ENCODE measurements at regions not wholly inside any gene's neighbourhood (a gene's known extent, or its start where the extent isn't known, plus 50 kb on each side); places are given as distances from the start of the nearest gene placed in this dataset.

DNA sequence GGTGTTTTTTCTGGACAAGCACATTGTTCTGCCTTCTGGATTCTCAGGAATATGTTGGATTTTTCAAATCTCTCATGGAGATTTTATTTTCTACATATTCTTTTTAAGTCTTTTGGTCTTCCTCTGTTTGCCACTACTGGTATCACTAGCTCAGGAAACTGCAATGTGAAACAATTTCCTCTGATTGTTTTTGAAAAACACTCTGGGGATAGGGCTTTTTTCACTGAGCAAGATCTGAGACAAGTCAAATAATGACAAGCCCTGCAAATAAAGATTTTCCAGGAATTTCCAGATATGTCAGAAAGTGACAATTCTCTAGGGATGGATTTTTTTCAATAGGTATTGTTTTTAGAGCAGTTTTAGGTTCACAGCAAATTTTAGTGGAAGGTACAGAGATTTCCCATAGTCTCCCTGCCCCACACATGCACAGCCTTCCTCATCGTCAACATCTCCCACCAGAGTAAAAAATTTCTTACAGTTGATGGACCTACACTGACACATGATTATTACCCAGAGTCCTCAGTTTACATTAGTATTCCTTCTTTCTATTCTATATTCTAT is 86.9 kb upstream of the TMEM161B start:
- no peak overlapping the region for H3K27ac ChIP-seq (ENCODE audit: insufficient read depth, low read depth, low read length, poor library complexity, severe bottlenecking)

DNA sequence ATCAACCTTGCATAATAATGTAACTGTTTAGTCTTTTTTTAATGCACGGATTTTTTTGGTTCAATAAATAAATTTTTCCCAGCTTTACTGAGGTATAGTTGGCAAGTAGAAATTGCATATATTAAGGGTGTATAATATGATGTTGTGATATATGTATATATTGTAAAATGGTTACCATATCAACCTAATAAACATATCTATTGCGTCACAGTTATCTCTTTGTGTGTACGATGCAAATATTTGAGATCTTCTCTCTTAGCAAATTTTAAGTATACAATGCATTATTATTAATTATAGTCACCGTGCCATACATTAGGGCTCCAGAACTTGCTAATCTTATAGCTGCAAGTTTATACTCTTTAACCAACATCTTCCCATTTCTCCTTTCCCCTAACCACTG is 57.2 kb upstream of the TMEM161B start:
- Histone ChIP-seq H3K4me1 (ENCODE audit: control insufficient read depth, insufficient read depth, low read length) (no peaks in the 10 kb centered on the region), H3K27ac (ENCODE audit: insufficient read depth, low read depth, low read length, poor library complexity, severe bottlenecking) (no peak overlapping the region), H3K36me3 (ENCODE audit: control insufficient read depth, insufficient read depth, low read length) (no peaks in the 10 kb centered on the region), H3K9me3 (ENCODE audit: control insufficient read depth, low read length) (no peaks in the 10 kb centered on the region), H3K4me3 (ENCODE audit: insufficient read depth, low read depth, low read length) (no peak overlapping the region), H3K27me3 (ENCODE audit: control insufficient read depth, insufficient read depth, low read length, poor library complexity, severe bottlenecking) (no peaks in the 10 kb centered on the region)
- 90 to 97% methylated on average over 2 to 4 of the region's 4 CpGs for WGBS, 2 experiments

More for the DNA sequence above, 86.9 kb upstream of the TMEM161B start:
- 89 to 91% methylated on average over 1 of the region's 1 CpG for WGBS, 2 experiments
- Histone ChIP-seq H3K36me3 (ENCODE audit: control insufficient read depth, insufficient read depth, low read length) (no peaks in the 10 kb centered on the region), H3K27me3 (ENCODE audit: control insufficient read depth, insufficient read depth, low read length, poor library complexity, severe bottlenecking) (no peaks in the 10 kb centered on the region), H3K9me3 (ENCODE audit: control insufficient read depth, low read length) (no peaks in the 10 kb centered on the region), H3K4me1 (ENCODE audit: control insufficient read depth, insufficient read depth, low read length) (no peaks in the 10 kb centered on the region), H3K4me3 (ENCODE audit: insufficient read depth, low read depth, low read length) (no peak overlapping the region)

DNA sequence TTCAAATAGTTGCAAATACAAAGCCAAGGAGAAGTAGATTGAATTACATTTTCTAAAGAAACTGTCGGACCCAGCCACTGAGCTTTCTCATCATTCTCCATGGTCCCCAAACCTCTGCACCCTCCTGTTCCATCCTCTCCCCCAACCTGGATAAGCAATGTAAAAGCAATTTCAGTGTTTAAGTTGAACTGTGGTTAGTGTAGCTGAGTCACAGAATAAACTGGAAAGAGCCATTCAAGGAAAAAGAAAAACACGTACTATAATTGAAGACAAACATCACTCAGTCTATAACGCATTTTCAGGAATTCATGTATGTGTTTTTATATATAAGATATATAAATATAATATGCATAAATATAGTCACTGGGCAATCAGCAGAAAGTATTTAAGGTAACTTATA is 54.1 kb upstream of the TMEM161B start:
- Histone ChIP-seq H3K27me3 (ENCODE audit: control insufficient read depth, insufficient read depth, low read length, poor library complexity, severe bottlenecking) (no peaks in the 10 kb centered on the region), H3K4me3 (ENCODE audit: insufficient read depth, low read depth, low read length) (no peak overlapping the region), H3K4me1 (ENCODE audit: control insufficient read depth, insufficient read depth, low read length) (no peaks in the 10 kb centered on the region), H3K36me3 (ENCODE audit: control insufficient read depth, insufficient read depth, low read length) (no peaks in the 10 kb centered on the region), H3K9me3 (ENCODE audit: control insufficient read depth, low read length) (no peaks in the 10 kb centered on the region), H3K27ac (ENCODE audit: insufficient read depth, low read depth, low read length, poor library complexity, severe bottlenecking) (no peak overlapping the region)
- 91% methylated on average over 1 of the region's 3 CpGs; no CpG with 5 or more reads in 1 of the 2 experiments for WGBS, 2 experiments
